Calu3 (cell line): ENCODE measurements at regions not wholly inside any gene's neighbourhood (a gene's known extent, or its start where the extent isn't known, plus 50 kb on each side); places are given as distances from the start of the nearest gene placed in this dataset.
"Not testable (repeated sequence)": the region's sequence is repeated elsewhere in the genome, so short reads cannot be mapped to it uniquely, and the experiment has no call there.

ENCODE experiments used
- BruUV-seq: library from RNA; stranded (reverse); fragments of 400-500 nt; replicated peaks from 2 replicates; lab custom pipeline; 2021; lab: Mats Ljungman, UMichigan
- CTCF ChIA-PET: fragments of 300-600 bp; sonication (Branson Sonifier 250); formaldehyde crosslinking; loops from one replicate; lab custom pipeline; 2022; ENCODE audit warnings: antibody characterized with exemption; lab: Charles Lee
- DNase-seq: peaks from one replicate; pipeline ENCODE4 v3.0.0; 2022
- H3K27ac Mint-ChIP-seq: one replicate; pipeline ENCODE4 v1.8.0; 2022; ENCODE audit warnings: mixed read lengths; ENCODE audit not compliant: unreplicated experiment
- H3K27me3 Mint-ChIP-seq: one replicate; pipeline ENCODE4 v1.8.0; 2022; ENCODE audit warnings: mixed read lengths; ENCODE audit not compliant: unreplicated experiment
- H3K36me3 Mint-ChIP-seq: one replicate; pipeline ENCODE4 v1.8.0; 2022; ENCODE audit warnings: mild to moderate bottlenecking, moderate library complexity, mixed read lengths; ENCODE audit not compliant: insufficient read depth, unreplicated experiment
- H3K4me1 Mint-ChIP-seq: one replicate; pipeline ENCODE4 v1.8.0; 2022; ENCODE audit warnings: mild to moderate bottlenecking, low read depth, mixed read lengths; ENCODE audit not compliant: unreplicated experiment
- H3K4me3 Mint-ChIP-seq: one replicate; pipeline ENCODE4 v1.8.0; 2022; ENCODE audit warnings: mild to moderate bottlenecking, low read depth, moderate library complexity, mixed read lengths; ENCODE audit not compliant: unreplicated experiment
- H3K9me3 Mint-ChIP-seq: one replicate; pipeline ENCODE4 v1.8.0; 2022; ENCODE audit warnings: low read depth, mixed read lengths; ENCODE audit not compliant: unreplicated experiment
- CTCF ChIP-seq: fragments of 200-600 bp; IDR thresholded peaks from one replicate; pipeline ENCODE4 v1.8.0; 2022; ENCODE audit warnings: antibody characterized with exemption; ENCODE audit not compliant: unreplicated experiment
- intact Hi-C: fragments of 100-400 bp; cut with micrococcal nuclease; formaldehyde crosslinking; loops from one replicate; pipeline ENCODE4 v1.10.0; 2022; ENCODE audit not compliant: unreplicated experiment

DNA sequence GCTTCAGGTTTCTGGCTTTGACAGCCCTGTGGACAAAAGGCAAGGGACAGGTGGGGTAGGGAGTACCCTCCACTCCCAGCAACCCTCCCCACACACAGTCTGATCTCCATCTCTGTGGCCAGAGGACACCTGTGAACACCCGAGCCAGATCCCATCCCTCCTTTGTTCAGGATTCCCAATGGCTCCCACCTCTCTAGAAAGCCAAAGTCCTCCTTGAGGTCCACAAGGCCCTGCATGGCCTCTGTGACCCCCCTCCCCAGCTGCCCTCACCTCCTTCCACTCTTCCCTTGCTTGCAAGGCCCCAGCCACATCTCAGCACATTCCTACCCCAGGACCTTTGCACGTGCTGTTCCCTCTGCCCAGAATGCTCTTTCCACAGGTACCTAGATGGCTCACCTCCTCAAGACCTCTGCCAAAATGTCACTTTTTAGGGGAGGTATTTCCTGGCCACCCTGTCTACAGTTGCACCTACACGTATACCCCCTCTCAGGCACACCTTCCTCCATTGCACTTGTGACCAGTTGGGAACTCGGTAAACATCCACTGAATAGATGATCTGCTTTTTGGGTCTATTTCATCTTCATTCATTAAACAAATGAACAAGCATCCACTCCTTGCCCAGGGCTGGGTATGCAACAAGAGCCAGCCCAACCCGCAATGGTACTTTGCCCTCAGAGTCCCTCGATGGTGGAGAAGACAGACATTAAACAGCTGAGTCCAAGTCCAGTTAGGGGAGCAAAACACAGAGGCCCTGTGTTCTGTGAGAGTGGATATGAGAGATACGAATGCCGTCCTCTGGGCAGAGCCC lies 107.0 kb downstream of the CRLF3 start:
- Mint-ChIP-seq H3K36me3 (no peaks in the 10 kb centered on the region), H3K9me3 (no peaks in the 10 kb centered on the region), H3K4me3 (no peak overlapping the region), H3K4me1 (no peaks in the 10 kb centered on the region), H3K27ac (no peak overlapping the region), H3K27me3 (no peaks in the 10 kb centered on the region)
- CTCF ChIA-PET = interaction anchor here (0.7 to 1.7 kb wide), 2 partner anchors 94 to 240 kb away, joined by 3 read pairs; partner anchors contain the start of gene GOSR1
- no peak for TF ChIP-seq CTCF
- intact Hi-C loops = no loop called here
- no peak for DNase-seq
- BruUV-seq = no TSS peak

- Mint-ChIP-seq H3K27me3 (no peaks in the 10 kb centered on the region), H3K4me1 (no peaks in the 10 kb centered on the region), H3K27ac (no peak overlapping the region), H3K36me3 (no peaks in the 10 kb centered on the region), H3K9me3 (no peaks in the 10 kb centered on the region), H3K4me3 (no peak overlapping the region)
- intact Hi-C loops = no loop called here
- DNase-seq = no peak
- TF ChIP-seq CTCF = peak; percentile 16
- BruUV-seq = no TSS peak
- CTCF ChIA-PET = interaction anchor here (0.7 to 1.7 kb wide), 2 partner anchors 93 to 239 kb away, joined by 3 read pairs; partner anchors contain the start of gene GOSR1
Observed at GRCh38 chr17:30716461-30717290, 107.8 kb downstream of the CRLF3 start.

GRCh38 chr17:30714825-30715622 lies 109.5 kb downstream of the CRLF3 start:
- peak; percentile 53 for TF ChIP-seq CTCF
- peaks cover 13% of the 10 kb centered on the region for H3K36me3 Mint-ChIP-seq
- H3K9me3 Mint-ChIP-seq, H3K27me3 Mint-ChIP-seq, H3K4me3 Mint-ChIP-seq, intact Hi-C loops, H3K4me1 Mint-ChIP-seq, H3K27ac Mint-ChIP-seq, BruUV-seq: not testable (repeated sequence)
- CTCF ChIA-PET = interaction anchor here (0.7 to 1.2 kb wide), 2 partner anchors 17 to 238 kb away, joined by 3 to 4 read pairs; partner anchors contain the start of gene GOSR1
- peak; percentile 39 for DNase-seq

- H3K27ac Mint-ChIP-seq, H3K4me3 Mint-ChIP-seq, H3K4me1 Mint-ChIP-seq, H3K9me3 Mint-ChIP-seq, H3K27me3 Mint-ChIP-seq, BruUV-seq, DNase-seq, intact Hi-C loops: not testable (repeated sequence)
- CTCF ChIA-PET = interaction anchor here (0.7 kb wide), 1 partner anchor 73 kb away, joined by 5 read pairs; no protein-coding TSS in a partner anchor
- peaks cover 17% of the 10 kb centered on the region for H3K36me3 Mint-ChIP-seq
Observed at GRCh38 chr17:30713805-30714204, 110.7 kb downstream of the CRLF3 start.

- Mint-ChIP-seq H3K4me1 (peaks cover 14% of the 10 kb centered on the region), H3K36me3 (peaks cover 27% of the 10 kb centered on the region)
- H3K4me3 Mint-ChIP-seq, H3K9me3 Mint-ChIP-seq, CTCF ChIA-PET, H3K27me3 Mint-ChIP-seq, intact Hi-C loops, DNase-seq, H3K27ac Mint-ChIP-seq, BruUV-seq: not testable (repeated sequence)
Observed at GRCh38 chr17:30712859-30713258, 111.6 kb downstream of the CRLF3 start.

GRCh38 chr17:30711626-30712507 lies 112.6 kb downstream of the CRLF3 start:
- H3K9me3 Mint-ChIP-seq, intact Hi-C loops, CTCF ChIA-PET, H3K27ac Mint-ChIP-seq, BruUV-seq, DNase-seq, H3K27me3 Mint-ChIP-seq: not testable (repeated sequence)
- Mint-ChIP-seq H3K4me3 (peak overlapping the region; percentile 68), H3K36me3 (peaks cover 33% of the 10 kb centered on the region), H3K4me1 (peaks cover 24% of the 10 kb centered on the region)
